ENCODE measurements at regions not wholly inside any gene's neighbourhood (a gene's known extent, or its start where the extent isn't known, plus 50 kb on each side); places are given as distances from the start of the nearest gene placed in this dataset.

- TF ChIP-seq CTCF (IDR thresholded peaks at IDR 0.05) (no peak), ZFX (IDR thresholded peaks at IDR 0.05; ENCODE audit: borderline replicate concordance) (no peak)
These were observed 89.9 kb upstream of the CPEB4 start for GRCh38 chr5:173798127-173798810.
